WTC11 (cell line): ENCODE measurements at regions not wholly inside any gene's neighbourhood (a gene's known extent, or its start where the extent isn't known, plus 50 kb on each side); places are given as distances from the start of the nearest gene placed in this dataset.

Experiments used
- ESRRA ChIP-seq: sonication (generic); formaldehyde crosslinking; IDR thresholded peaks from 2 replicates; pipeline ENCODE4 v1.8.1; 2022; ENCODE audit warnings: mild to moderate bottlenecking, missing genetic modification reagents, borderline replicate concordance
- ETV6 ChIP-seq: sonication (generic); formaldehyde crosslinking; IDR thresholded peaks from 2 replicates; pipeline ENCODE4 v1.8.1; 2022; ENCODE audit warnings: mild to moderate bottlenecking, missing genetic modification reagents
- FOXJ3 ChIP-seq: sonication (generic); formaldehyde crosslinking; IDR thresholded peaks from 2 replicates; pipeline ENCODE4 v1.9.0; 2021; ENCODE audit warnings: missing genetic modification reagents, mild to moderate bottlenecking, borderline replicate concordance
- SP1 ChIP-seq: sonication (generic); formaldehyde crosslinking; conservative IDR thresholded peaks from 2 replicates; pipeline ENCODE4 v1.8.1; 2022; ENCODE audit warnings: missing genetic modification reagents
- ZNF423 ChIP-seq: fragments of 250-450 bp; sonication (Bioruptor Pico); IDR thresholded peaks from 2 replicates; pipeline ENCODE4 v2.1.2; 2022; ENCODE audit warnings: mild to moderate bottlenecking, moderate library complexity
- TF ChIP-seq, protein P1 (sequence below): fragments of 200-600 bp; IDR thresholded peaks from 2 replicates; pipeline ENCODE4 v1.8.0; 2022; ENCODE audit warnings: antibody characterized with exemption
- TF ChIP-seq, protein P2 (sequence below): sonication (generic); formaldehyde crosslinking; IDR thresholded peaks from 2 replicates; pipeline ENCODE4 v1.8.1; 2023; ENCODE audit warnings: mild to moderate bottlenecking, missing genetic modification reagents
- TF ChIP-seq, protein P3 (sequence below): sonication (generic); formaldehyde crosslinking; IDR thresholded peaks from 2 replicates; pipeline ENCODE4 v1.8.1; 2023; ENCODE audit warnings: mild to moderate bottlenecking, missing genetic modification reagents, moderate library complexity
- TF ChIP-seq, protein P4 (sequence below): sonication (generic); formaldehyde crosslinking; conservative IDR thresholded peaks from 2 replicates; pipeline ENCODE4 v1.8.1; 2022; ENCODE audit warnings: mild to moderate bottlenecking, missing genetic modification reagents
- TF ChIP-seq, protein P5 (sequence below): sonication (generic); formaldehyde crosslinking; IDR thresholded peaks from 2 replicates; pipeline ENCODE4 v1.8.0; 2022; ENCODE audit warnings: mild to moderate bottlenecking, missing genetic modification reagents

DNA sequence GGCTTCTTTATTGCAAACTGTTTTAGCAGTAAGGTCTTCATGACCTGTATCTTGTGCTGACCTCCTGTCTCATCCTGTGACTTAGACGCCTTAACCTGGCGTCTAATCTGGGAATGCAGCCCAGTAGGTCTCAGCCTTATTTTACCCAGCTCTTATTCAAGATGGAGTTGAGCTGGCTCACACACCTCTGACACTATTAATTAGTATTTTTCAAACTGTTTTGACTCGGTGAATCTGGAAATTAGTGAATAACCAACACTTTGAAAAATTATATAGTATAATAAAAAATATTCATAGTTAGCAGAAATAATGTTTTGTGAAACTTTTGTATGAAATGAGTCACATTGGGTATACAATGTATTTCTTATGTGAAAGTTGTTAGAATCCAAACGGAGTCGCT, 189.4 kb downstream of the PDGFRA start:
- TF ChIP-seq, protein P1, sequence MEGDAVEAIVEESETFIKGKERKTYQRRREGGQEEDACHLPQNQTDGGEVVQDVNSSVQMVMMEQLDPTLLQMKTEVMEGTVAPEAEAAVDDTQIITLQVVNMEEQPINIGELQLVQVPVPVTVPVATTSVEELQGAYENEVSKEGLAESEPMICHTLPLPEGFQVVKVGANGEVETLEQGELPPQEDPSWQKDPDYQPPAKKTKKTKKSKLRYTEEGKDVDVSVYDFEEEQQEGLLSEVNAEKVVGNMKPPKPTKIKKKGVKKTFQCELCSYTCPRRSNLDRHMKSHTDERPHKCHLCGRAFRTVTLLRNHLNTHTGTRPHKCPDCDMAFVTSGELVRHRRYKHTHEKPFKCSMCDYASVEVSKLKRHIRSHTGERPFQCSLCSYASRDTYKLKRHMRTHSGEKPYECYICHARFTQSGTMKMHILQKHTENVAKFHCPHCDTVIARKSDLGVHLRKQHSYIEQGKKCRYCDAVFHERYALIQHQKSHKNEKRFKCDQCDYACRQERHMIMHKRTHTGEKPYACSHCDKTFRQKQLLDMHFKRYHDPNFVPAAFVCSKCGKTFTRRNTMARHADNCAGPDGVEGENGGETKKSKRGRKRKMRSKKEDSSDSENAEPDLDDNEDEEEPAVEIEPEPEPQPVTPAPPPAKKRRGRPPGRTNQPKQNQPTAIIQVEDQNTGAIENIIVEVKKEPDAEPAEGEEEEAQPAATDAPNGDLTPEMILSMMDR = no peak
- TF ChIP-seq, protein P2, sequence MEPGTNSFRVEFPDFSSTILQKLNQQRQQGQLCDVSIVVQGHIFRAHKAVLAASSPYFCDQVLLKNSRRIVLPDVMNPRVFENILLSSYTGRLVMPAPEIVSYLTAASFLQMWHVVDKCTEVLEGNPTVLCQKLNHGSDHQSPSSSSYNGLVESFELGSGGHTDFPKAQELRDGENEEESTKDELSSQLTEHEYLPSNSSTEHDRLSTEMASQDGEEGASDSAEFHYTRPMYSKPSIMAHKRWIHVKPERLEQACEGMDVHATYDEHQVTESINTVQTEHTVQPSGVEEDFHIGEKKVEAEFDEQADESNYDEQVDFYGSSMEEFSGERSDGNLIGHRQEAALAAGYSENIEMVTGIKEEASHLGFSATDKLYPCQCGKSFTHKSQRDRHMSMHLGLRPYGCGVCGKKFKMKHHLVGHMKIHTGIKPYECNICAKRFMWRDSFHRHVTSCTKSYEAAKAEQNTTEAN = no peak
- TF ChIP-seq ZNF423 = no peak
- TF ChIP-seq SP1 = no peak
- TF ChIP-seq, protein P3, sequence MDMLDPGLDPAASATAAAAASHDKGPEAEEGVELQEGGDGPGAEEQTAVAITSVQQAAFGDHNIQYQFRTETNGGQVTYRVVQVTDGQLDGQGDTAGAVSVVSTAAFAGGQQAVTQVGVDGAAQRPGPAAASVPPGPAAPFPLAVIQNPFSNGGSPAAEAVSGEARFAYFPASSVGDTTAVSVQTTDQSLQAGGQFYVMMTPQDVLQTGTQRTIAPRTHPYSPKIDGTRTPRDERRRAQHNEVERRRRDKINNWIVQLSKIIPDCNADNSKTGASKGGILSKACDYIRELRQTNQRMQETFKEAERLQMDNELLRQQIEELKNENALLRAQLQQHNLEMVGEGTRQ (CRISPR knock-in tag) = no peak
- TF ChIP-seq ETV6 (CRISPR knock-in tag) = no peak
- TF ChIP-seq, protein P4, sequence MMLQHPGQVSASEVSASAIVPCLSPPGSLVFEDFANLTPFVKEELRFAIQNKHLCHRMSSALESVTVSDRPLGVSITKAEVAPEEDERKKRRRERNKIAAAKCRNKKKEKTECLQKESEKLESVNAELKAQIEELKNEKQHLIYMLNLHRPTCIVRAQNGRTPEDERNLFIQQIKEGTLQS (CRISPR knock-in tag) = no peak
- TF ChIP-seq ESRRA (CRISPR knock-in tag) = no peak
- TF ChIP-seq, protein P5, sequence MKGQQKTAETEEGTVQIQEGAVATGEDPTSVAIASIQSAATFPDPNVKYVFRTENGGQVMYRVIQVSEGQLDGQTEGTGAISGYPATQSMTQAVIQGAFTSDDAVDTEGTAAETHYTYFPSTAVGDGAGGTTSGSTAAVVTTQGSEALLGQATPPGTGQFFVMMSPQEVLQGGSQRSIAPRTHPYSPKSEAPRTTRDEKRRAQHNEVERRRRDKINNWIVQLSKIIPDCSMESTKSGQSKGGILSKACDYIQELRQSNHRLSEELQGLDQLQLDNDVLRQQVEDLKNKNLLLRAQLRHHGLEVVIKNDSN = no peak
- no peak for TF ChIP-seq FOXJ3
